Duodenal mucosa (tissue), 2 donors: ENCODE measurements at regions not wholly inside any gene's neighbourhood (a gene's known extent, or its start where the extent isn't known, plus 50 kb on each side); places are given as distances from the start of the nearest gene placed in this dataset.
"Not testable (repeated sequence)": the region's sequence is repeated elsewhere in the genome, so short reads cannot be mapped to it uniquely, and the experiment has no call there.

Source experiments
- H3K27ac ChIP-seq: one replicate; pipeline ENCODE4 v1.7.0; 2013; ENCODE audit warnings: low read depth, low read length
- H3K27me3 ChIP-seq, 2 donors: one replicate each; pipeline ENCODE4 v1.7.0; 2013; ENCODE audit warnings: low read length in 2 of 2, control low read depth in 1 of 2; ENCODE audit not compliant: insufficient read depth in 2 of 2, control insufficient read depth in 1 of 2
- H3K36me3 ChIP-seq, 2 donors: one replicate each; pipeline ENCODE4 v1.7.0; 2013; ENCODE audit warnings: low read length in 2 of 2, control low read depth in 1 of 2; ENCODE audit not compliant: insufficient read depth in 2 of 2, control insufficient read depth in 1 of 2
- H3K4me1 ChIP-seq, 2 donors: one replicate each; pipeline ENCODE4 v1.7.0; 2013; ENCODE audit warnings: low read length in 2 of 2, control low read depth in 1 of 2; ENCODE audit not compliant: insufficient read depth in 2 of 2, control insufficient read depth in 1 of 2
- H3K4me3 ChIP-seq, 2 donors: one replicate each; pipeline ENCODE4 v1.7.0; 2013; ENCODE audit warnings: low read length in 2 of 2, low read depth in 1 of 2
- H3K9ac ChIP-seq, 2 donors: one replicate each; pipeline ENCODE4 v1.7.0; 2013; ENCODE audit warnings: low read length in 2 of 2, low read depth in 1 of 2
- H3K9me3 ChIP-seq, 2 donors: one replicate each; pipeline ENCODE4 v1.7.0; 2013; ENCODE audit warnings: low read length in 2 of 2, control low read depth in 1 of 2; ENCODE audit not compliant: control insufficient read depth in 1 of 2

DNA sequence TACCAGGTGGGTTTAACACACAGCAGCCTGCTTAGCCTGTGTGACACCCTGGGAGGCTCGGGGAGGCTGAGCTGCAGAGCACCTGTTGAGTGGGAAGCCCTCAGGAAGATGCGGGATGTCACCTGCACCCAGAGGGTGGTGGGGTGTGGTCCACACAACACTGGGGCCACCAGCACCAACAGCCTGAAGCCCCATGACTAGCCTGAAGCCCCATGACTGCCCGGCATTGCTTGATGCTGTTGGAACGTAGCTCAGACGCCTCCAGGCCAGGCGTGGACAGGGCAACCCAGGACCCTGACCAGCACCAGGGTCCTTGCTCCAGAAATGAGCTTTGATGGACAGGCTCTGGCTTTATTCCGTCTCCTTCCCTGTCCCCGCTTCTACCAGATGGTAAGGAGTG lies 76.3 kb upstream of the ZNF469 start:
- Histone ChIP-seq H3K9me3 (peaks cover 4% of the 10 kb centered on the region in 2 donors), H3K9ac (no peak overlapping the region), H3K4me1 (peaks cover 0 to 13% of the 10 kb centered on the region in 2 donors), H3K27me3 (no peaks in the 10 kb centered on the region), H3K27ac (no peak overlapping the region), H3K36me3 (no peaks in the 10 kb centered on the region), H3K4me3 (no peak overlapping the region)

- Histone ChIP-seq H3K4me1 (peaks cover 0 to 13% of the 10 kb centered on the region in 2 donors), H3K4me3 (no peak overlapping the region), H3K36me3 (no peaks in the 10 kb centered on the region), H3K9ac (no peak overlapping the region), H3K27me3 (no peaks in the 10 kb centered on the region), H3K9me3 (peaks cover 4% of the 10 kb centered on the region in 2 donors), H3K27ac (no peak overlapping the region)
These were observed 75.8 kb upstream of the ZNF469 start for GRCh38 chr16:88306860-88307545.

DNA sequence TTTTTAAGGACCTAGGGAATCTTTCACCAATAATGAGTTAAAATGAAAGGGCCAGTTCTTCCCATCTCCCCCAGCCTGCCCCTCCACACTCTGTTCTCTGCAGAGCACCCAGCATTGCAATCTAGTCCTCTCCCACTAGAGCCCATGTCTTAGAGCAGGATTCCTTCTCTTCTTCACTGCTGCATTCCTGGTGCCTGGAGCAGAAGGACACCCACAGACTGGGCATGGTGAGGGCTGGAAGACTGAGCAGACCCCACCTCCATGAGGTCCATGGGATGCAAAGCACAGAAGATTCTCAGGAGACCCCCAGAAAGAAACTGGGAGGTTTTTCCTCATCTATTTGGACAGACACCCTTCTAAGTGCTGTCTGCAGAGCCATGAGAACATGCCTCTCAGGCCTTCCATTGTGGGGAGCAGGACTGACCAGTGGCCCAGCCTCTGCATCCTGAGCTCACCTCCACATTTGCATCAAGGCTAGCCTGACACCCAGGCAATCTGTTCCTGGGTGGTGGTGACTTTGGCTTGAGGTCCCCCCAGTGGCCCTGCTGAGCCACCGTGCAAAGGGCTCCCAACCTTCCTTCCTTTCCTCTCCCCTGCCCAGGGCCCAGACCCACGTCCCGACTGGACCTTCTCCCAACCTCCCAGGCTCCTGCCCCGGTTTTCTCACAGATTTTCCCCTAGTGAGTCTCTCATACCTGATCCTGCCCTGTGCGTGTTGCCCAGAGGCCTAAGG lies 74.2 kb upstream of the ZNF469 start:
- H3K27ac ChIP-seq = no peak overlapping the region

DNA sequence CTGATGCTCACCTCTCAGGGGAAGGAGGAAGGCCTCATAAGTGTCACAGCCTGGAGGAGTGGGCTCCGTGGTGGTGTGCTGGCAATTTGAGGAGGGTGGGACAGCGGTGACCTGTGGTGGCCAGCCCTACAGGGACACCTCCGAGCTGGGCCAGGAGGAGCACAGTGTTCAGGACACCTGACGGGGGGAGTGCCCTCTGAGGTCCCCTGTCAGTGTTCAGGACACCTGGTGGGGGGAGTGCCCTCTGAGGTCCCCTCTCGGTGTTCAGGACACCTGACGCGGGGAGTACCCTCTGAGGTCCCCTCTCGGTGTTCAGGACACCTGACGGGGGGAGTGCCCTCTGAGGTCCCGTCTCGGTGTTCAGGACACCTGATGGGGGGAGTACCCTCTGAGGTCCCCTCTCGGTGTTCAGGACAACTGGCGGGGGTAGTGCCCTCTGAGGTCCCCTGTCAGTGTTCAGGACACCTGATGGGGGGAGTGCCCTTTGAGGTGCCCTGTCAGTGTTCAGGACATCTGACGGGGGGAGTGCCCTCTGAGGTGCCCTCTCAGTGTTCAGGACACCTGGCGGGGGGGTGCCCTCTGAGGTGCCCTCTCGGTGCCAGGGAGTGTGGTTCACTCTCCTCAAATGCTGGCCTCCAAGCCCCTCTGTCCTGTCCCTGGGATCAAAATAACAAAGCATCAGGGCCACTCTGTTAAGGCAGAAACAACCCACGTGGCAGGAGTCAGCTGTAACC lies 73.4 kb upstream of the ZNF469 start:
- Histone ChIP-seq H3K4me3 (no peak overlapping the region), H3K27ac (no peak overlapping the region), H3K36me3 (no peaks in the 10 kb centered on the region), H3K4me1 (peaks cover 0 to 13% of the 10 kb centered on the region in 2 donors), H3K27me3 (no peaks in the 10 kb centered on the region), H3K9ac (no peak overlapping the region), H3K9me3 (peaks cover 4% of the 10 kb centered on the region in 2 donors)

More for the DNA sequence above, 74.2 kb upstream of the ZNF469 start:
- Histone ChIP-seq H3K9me3 (peaks cover 4% of the 10 kb centered on the region in 2 donors), H3K9ac (no peak overlapping the region), H3K4me3 (no peak overlapping the region), H3K27me3 (no peaks in the 10 kb centered on the region), H3K4me1 (peaks cover 0 to 13% of the 10 kb centered on the region in 2 donors), H3K36me3 (no peaks in the 10 kb centered on the region)

- no peak overlapping the region for H3K9ac ChIP-seq
- peaks cover 4% of the 10 kb centered on the region in 2 donors for H3K9me3 ChIP-seq
- no peak overlapping the region for H3K27ac ChIP-seq
- no peak overlapping the region for H3K4me3 ChIP-seq
- no peaks in the 10 kb centered on the region for H3K36me3 ChIP-seq
- no peaks in the 10 kb centered on the region for H3K27me3 ChIP-seq
- peaks cover 0 to 7% of the 10 kb centered on the region in 2 donors for H3K4me1 ChIP-seq
These were observed 72.9 kb upstream of the ZNF469 start for GRCh38 chr16:88309908-88310265.

DNA sequence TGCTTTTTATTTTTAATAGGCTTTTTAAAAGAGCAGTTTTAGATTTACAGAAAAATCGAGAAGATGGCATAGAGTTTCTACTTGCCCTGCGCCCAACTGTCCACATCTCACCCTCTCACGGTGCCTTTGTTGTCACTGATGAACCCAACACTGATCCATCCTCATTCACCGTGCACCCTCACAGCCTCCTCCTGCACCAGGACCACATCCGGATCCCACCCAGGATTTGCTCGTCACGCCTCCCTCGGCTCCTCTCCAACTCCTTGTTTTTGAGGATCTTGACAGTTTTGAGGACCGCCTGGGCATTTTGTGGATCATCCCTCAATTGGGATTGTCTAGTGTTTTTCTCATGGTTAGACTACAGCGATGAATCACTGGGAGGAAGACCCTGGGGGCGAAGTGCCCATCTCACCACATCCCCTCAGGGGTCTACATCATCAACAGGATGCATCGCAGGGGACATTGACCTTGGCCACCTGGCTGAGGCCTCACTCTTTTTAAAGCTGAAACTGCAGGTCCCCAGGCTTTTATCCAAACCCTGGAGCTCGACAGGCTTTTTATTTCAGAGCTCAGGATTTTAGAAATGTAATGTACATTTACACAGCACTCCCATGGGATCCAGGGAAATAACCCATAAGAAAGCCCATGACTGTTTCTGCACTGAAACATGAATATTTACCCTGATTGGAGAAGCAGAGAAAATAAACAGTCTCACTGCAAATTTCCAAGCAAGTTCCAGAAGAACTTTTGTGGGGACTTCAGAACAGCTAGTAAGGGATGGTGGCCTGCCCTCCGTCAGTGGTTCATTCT lies 71.8 kb upstream of the ZNF469 start:
- no peak overlapping the region for H3K27ac ChIP-seq
- H3K9me3 ChIP-seq = no peaks in the 10 kb centered on the region
- no peak overlapping the region for H3K9ac ChIP-seq
- no peak overlapping the region for H3K4me3 ChIP-seq
- no peaks in the 10 kb centered on the region for H3K27me3 ChIP-seq
- H3K4me1 ChIP-seq = peaks cover 0 to 9% of the 10 kb centered on the region in 2 donors
- no peaks in the 10 kb centered on the region for H3K36me3 ChIP-seq

DNA sequence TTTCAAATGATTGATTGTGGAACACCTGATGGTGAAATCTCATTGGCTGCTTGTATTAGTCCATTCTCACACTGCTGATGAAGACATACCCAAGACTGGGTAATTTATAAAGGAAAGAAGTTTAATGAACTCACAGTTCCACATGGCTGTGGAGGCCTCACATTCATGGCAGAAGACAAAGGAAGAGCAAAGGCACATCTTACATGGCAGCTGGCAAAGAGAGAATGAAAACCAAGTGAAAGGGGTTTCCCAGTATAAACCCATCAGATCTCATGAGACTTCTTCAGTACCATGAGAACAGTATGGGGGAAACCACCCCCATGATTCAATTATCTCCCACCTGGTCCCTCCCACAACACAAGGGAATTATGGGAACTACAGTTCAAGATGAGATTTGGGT lies 70.9 kb upstream of the ZNF469 start:
- H3K4me1 ChIP-seq = peaks cover 0 to 12% of the 10 kb centered on the region in 2 donors
- H3K4me3 ChIP-seq, H3K9ac ChIP-seq, H3K27ac ChIP-seq, H3K36me3 ChIP-seq, H3K9me3 ChIP-seq, H3K27me3 ChIP-seq: not testable (repeated sequence)

DNA sequence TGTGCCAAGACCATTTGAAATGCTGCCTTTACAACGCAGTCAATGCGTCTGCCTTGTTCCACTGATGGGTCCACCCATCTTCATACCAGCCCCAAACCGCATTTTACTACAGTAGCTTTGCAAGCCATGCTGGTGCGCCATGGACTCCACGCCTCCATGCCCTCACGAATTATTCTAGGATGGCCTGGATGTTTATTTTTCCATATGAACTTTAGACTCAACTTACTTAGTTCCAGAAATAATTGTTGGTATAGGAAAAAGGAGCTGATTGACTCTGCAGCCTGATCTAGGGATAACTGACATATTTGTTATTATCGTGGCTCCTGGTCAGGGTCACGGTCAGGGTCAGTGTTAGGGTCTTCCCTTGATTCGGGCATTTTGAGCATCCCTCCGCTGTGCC lies 70.0 kb upstream of the ZNF469 start:
- Histone ChIP-seq H3K27me3 (no peaks in the 10 kb centered on the region), H3K9me3 (no peaks in the 10 kb centered on the region), H3K36me3 (no peaks in the 10 kb centered on the region), H3K9ac (no peak overlapping the region), H3K27ac (no peak overlapping the region), H3K4me1 (peaks cover 0 to 12% of the 10 kb centered on the region in 2 donors), H3K4me3 (no peak overlapping the region)

DNA sequence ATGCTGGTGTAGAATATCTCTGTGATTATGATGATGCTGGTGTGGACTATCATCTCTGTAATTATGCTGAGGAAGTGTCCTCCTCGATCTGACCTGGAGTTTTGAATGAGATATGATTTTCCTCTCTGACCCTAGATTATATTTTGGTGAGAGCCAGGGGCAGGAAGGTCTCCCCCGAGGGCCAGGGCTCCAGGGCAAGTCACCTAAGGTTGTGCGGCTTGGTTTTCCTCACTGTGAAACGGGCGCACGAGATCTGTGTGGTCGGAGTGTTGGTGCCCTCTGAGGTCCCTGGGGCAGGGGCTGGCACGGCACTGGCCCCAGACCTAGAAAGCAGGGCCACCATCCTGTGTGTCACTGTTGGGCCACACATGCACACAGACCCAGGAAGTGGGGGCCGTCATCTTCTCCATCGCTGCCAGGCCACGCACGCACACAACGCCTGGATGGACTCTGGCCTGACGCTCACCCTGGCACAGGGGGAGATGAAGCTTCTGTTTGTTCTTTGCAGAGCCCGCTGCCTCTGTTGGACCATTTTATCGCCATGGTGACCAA lies 67.7 kb upstream of the ZNF469 start:
- H3K9ac ChIP-seq = no peak overlapping the region
- no peaks in the 10 kb centered on the region for H3K36me3 ChIP-seq

More for the DNA sequence above, 67.7 kb upstream of the ZNF469 start:
- no peak overlapping the region for H3K4me3 ChIP-seq
- no peaks in the 10 kb centered on the region for H3K27me3 ChIP-seq
- H3K4me1 ChIP-seq = peaks cover 0 to 12% of the 10 kb centered on the region in 2 donors
- H3K9me3 ChIP-seq = no peaks in the 10 kb centered on the region
- H3K27ac ChIP-seq = no peak overlapping the region
